Large intestine (tissue), 3 donors: ENCODE measurements at regions not wholly inside any gene's neighbourhood (a gene's known extent, or its start where the extent isn't known, plus 50 kb on each side); places are given as distances from the start of the nearest gene placed in this dataset.
"Not testable (repeated sequence)": the region's sequence is repeated elsewhere in the genome, so short reads cannot be mapped to it uniquely, and the experiment has no call there.

Experiments
- DNase-seq, 2 donors: peaks; one replicate each; pipeline versions ENCODE4 v3.0.0 to v3.0.0-alpha.2; 2013
- H3K27ac ChIP-seq: one replicate; pipeline ENCODE4 v1.5.1; 2013; ENCODE audit warnings: low read length
- H3K27me3 ChIP-seq: 2 replicates; pipeline ENCODE4 v1.6.1; 2013; ENCODE audit warnings: low read length; ENCODE audit not compliant: control insufficient read depth, insufficient read depth
- H3K36me3 ChIP-seq: 2 replicates; pipeline ENCODE4 v1.6.1; 2013; ENCODE audit warnings: low read length; ENCODE audit not compliant: control insufficient read depth, insufficient read depth
- H3K4me1 ChIP-seq: one replicate; pipeline ENCODE4 v1.6.1; 2013; ENCODE audit warnings: low read length; ENCODE audit not compliant: control insufficient read depth, insufficient read depth
- H3K4me3 ChIP-seq: one replicate; pipeline ENCODE4 v1.5.1; 2013; ENCODE audit warnings: low read length
- H3K9me3 ChIP-seq: one replicate; pipeline ENCODE4 v1.6.1; 2013; ENCODE audit warnings: mild to moderate bottlenecking, low read depth, low read length, moderate library complexity; ENCODE audit not compliant: control insufficient read depth
- WGBS: methylation state at CpG from one replicate; pipeline ENCODE4 v1.1.5; 2013; ENCODE audit warnings: low lambda C conversion rate; ENCODE audit not compliant: insufficient coverage; 5-methylcytosine and 5-hydroxymethylcytosine counted together

DNA sequence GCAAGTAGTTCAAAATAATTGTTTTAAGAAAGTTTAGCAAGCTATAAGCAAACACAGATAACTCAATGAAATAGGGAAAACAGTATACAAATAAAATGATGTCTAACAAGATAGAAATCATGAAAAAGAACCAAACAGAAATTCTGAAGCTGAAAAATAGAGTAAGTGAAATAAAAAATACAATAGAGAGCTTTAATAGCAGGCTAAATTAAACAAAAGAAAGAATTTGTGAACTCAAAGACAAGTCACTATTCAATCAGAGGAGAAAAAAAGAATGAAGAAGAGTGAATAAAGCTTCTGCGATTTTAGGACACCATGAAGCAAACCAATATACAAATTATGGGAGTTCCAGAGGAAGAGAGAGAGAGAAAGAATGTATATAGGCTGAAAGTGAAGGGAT is 576.8 kb downstream of the STK39 start:
- peaks cover 17% of the 10 kb centered on the region for H3K9me3 ChIP-seq
- H3K27me3 ChIP-seq: no peaks in the 10 kb centered on the region
- H3K27ac ChIP-seq: no peak overlapping the region
- no peak for DNase-seq
- WGBS: no CpG with 5 or more reads among the region's 1 CpG
- no peaks in the 10 kb centered on the region for H3K36me3 ChIP-seq
- no peaks in the 10 kb centered on the region for H3K4me1 ChIP-seq
- H3K4me3 ChIP-seq: no peak overlapping the region

DNA sequence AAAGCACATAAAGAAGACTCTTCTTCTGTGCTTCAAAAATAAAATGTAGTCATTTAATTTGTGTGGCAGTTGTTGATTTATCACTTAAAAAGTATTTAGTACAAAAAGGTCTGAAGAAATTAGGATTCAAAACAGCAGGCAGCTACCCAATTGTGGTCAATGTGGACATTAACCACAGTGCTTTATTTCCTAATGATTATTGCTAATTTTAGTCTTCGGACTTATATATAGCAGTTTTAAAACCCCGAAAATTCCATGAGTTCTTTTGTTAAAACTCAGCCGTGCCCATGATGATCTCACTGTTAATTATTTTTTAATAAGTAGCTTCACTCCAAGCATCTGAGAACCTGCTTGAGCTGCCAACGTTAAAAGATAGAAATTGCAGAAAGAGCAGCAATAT is 594.3 kb downstream of the STK39 start:
- no peaks in the 10 kb centered on the region for H3K4me1 ChIP-seq
- no peak overlapping the region for H3K4me3 ChIP-seq
- H3K27ac ChIP-seq: no peak overlapping the region
- H3K27me3 ChIP-seq: no peaks in the 10 kb centered on the region
- DNase-seq: no peak
- no peaks in the 10 kb centered on the region for H3K36me3 ChIP-seq
- 90% methylated on average over 2 of the region's 4 CpGs for WGBS
- H3K9me3 ChIP-seq: no peaks in the 10 kb centered on the region

DNA sequence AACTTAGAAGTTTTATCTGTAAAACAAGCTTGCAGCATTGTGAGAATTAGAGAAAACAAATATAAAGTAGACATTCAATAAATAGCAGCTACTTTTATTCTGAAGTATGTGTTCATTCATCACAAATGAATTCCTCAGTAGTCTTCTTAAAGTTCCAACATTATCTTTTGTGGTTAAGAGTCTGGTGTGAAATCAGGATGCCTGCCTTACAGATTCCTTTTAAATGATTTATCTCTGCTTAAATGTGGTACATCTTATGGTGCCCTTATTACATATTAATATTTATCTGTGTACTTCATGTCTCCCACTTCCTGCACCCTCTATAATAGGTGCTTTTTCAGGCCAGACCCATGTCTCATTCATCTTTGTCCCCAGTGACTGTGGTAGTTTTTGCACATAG is 595.0 kb downstream of the STK39 start:
- Histone ChIP-seq H3K4me1 (no peaks in the 10 kb centered on the region), H3K27ac (no peak overlapping the region), H3K4me3 (no peak overlapping the region), H3K27me3 (no peaks in the 10 kb centered on the region), H3K36me3 (no peaks in the 10 kb centered on the region), H3K9me3 (no peaks in the 10 kb centered on the region)
- DNase-seq: no peak

DNA sequence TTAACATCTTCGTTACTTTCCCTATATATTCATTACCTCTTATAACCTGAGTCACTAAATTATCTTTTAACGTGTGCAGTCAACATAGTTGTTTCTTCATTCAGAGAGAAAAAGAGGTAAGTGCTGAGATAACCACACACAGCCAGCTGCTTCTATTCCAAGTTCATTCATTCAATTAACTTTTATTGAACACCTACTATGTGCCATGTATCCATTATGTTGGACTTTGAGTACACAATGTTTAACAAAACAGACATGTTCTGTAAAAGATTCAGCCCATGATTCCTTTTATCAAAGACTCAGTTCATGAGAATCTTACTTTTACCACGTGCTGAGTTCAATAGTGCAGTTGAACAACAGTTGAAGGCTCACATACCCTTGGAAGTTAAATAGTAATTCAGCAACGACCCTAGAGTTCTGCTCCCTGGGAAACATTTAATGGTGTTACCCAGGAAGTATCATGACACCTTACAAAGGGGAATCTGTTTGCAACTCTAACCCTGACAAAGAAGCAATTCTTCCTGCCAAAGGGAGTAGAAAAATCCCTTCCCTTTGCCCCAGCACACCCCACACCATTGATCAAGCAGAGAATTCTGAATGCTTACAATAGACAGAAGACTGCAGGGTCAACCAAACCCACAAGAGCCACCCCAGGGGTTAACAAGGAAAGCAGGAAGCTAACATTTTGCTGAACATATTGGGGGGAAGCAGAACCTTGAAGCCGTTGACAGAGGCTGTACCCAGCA is 595.8 kb downstream of the STK39 start:
- Histone ChIP-seq H3K4me3 (no peak overlapping the region), H3K27me3 (no peaks in the 10 kb centered on the region), H3K36me3 (no peaks in the 10 kb centered on the region), H3K4me1 (no peaks in the 10 kb centered on the region), H3K27ac (no peak overlapping the region), H3K9me3 (no peaks in the 10 kb centered on the region)
- WGBS: 76% methylated on average over 3 of the region's 5 CpGs
- DNase-seq: no peak

DNA sequence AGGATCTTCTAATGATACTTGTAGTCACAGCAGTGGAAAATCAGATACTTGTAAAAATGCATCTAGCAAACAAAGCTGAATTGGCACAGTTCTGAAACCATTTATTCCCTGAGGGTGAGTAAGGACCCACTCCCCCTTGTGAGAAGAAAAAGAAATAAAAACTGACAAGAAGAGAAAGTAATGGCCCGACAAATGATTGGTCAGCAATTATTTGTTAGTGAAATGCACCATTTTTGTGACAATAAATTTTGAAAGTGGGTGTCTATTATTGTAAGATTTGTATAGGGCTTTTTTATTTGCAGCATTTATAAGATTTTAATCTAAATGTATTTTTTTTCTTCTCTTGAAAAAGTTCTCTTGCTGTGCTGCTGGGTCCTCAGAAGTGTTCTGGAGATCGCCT is 600.8 kb downstream of the STK39 start:
- no peaks in the 10 kb centered on the region for H3K9me3 ChIP-seq
- H3K27ac ChIP-seq: no peak overlapping the region
- no peak for DNase-seq
- no peaks in the 10 kb centered on the region for H3K27me3 ChIP-seq
- no peak overlapping the region for H3K4me3 ChIP-seq
- no peaks in the 10 kb centered on the region for H3K36me3 ChIP-seq
- H3K4me1 ChIP-seq: no peaks in the 10 kb centered on the region
- WGBS: 100% methylated on average over 1 of the region's 2 CpGs

DNA sequence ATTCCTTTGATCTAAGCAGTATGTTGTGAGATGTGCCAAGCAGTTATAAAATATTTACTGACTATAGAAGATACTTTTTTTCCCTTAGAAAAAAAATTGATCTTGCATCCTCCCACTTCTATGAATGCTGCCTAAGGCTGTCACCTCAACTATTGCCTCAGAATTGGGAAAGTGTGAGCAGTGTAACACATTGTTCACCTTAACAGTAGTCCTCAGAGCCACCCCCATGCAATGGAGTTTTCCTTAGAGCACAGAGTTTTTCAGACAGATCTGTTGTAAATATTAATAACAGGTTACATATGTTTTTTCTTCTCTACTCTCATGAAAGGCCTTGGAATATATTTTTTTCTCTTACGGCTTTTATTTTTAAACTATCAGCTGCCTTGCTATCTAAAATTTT is 607.3 kb downstream of the STK39 start:
- no peak overlapping the region for H3K27ac ChIP-seq
- DNase-seq: no peak
- WGBS: 100% methylated on average over 1 of the region's 1 CpG
- H3K9me3 ChIP-seq: no peaks in the 10 kb centered on the region
- H3K4me3 ChIP-seq: no peak overlapping the region
- no peaks in the 10 kb centered on the region for H3K36me3 ChIP-seq
- no peaks in the 10 kb centered on the region for H3K27me3 ChIP-seq
- no peaks in the 10 kb centered on the region for H3K4me1 ChIP-seq

DNA sequence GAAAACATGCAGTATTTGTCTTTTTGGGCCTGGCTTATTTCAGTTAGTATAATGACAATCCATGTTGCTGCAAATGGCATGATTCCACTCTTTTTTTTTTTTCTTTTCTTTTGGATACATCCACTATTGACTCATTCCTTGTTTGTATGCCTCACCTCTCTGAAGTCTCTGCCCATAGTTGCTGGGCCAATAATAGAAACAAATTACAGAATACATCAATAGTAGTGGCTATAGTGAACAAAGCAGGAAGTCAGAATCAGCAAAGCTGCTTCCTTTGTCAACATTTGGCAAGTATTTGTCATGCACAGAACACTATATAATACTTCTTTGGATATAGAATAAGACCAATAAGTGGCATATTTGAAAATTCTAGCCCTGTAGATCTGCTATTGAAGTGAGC is 609.7 kb downstream of the STK39 start:
- DNase-seq: no peak
- H3K4me3 ChIP-seq: no peak overlapping the region
- no peaks in the 10 kb centered on the region for H3K4me1 ChIP-seq
- H3K36me3 ChIP-seq: no peaks in the 10 kb centered on the region
- no peak overlapping the region for H3K27ac ChIP-seq
- no peaks in the 10 kb centered on the region for H3K27me3 ChIP-seq
- no peaks in the 10 kb centered on the region for H3K9me3 ChIP-seq

DNA sequence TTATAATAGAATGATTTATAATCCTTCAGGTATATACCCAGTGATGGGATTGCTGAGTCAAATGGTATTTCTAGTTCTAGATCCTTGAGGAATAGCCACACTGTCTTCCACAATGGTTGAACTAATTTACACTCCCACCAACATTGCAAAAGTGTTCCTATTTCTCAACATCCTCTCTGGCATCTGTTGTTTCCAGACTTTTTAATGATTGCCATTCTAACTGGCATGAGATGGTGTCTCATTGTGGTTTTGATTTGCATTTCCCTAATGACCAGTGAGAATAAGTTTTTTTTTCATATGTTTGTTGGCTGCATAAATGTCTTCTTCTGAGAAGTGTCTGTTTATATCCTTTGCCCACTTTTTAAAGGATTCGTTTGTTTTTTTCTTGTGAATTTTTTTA is 615.1 kb downstream of the STK39 start:
- H3K4me1 ChIP-seq, H3K9me3 ChIP-seq, DNase-seq, H3K27ac ChIP-seq, H3K4me3 ChIP-seq, H3K36me3 ChIP-seq, H3K27me3 ChIP-seq: not testable (repeated sequence)
- WGBS: 100% methylated on average over 1 of the region's 1 CpG

DNA sequence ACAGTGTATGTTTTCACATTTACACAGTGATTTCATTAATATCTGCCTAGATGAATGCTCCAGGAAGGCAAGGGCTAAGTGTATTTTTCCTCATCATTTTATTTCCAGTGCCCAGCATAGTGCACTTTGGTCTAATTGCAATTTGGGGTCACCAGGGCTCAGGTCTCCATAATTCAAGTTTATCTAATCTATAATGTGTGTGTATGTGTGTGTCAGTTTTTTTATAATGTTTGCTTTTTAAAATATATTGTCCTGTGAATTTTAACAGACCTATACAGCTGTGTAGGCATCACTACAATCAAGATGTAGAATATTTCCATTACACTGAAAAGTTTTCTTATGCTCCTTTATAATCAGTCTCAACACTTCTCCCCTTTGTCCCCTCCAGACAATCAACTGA is 620.4 kb downstream of the STK39 start:
- Histone ChIP-seq H3K27ac (no peak overlapping the region), H3K27me3 (no peaks in the 10 kb centered on the region), H3K36me3 (no peaks in the 10 kb centered on the region), H3K4me3 (no peak overlapping the region), H3K9me3 (no peaks in the 10 kb centered on the region), H3K4me1 (no peaks in the 10 kb centered on the region)
- no peak for DNase-seq

DNA sequence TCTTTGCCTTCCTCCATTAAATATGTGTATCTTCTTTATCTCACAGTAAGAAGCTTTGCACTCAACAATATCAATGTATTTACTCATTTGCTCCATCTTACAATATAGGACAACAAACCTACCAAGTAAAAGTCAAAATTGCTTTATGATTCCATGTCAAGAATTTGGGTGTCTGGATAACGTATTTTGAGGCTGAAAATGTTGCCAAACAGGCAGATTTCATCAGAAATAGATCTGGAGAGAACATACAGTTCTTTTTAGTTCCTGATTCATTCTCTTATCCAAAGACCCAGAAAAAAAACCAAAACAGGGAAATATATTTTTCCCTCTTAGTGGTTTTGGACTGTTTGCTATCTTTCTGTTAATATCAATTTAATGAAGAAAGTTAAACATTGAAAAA is 621.1 kb downstream of the STK39 start:
- Histone ChIP-seq H3K27me3 (no peaks in the 10 kb centered on the region), H3K9me3 (no peaks in the 10 kb centered on the region), H3K27ac (no peak overlapping the region), H3K36me3 (no peaks in the 10 kb centered on the region), H3K4me1 (no peaks in the 10 kb centered on the region), H3K4me3 (no peak overlapping the region)
- no CpG with 5 or more reads among the region's 1 CpG for WGBS
- DNase-seq: no peak

DNA sequence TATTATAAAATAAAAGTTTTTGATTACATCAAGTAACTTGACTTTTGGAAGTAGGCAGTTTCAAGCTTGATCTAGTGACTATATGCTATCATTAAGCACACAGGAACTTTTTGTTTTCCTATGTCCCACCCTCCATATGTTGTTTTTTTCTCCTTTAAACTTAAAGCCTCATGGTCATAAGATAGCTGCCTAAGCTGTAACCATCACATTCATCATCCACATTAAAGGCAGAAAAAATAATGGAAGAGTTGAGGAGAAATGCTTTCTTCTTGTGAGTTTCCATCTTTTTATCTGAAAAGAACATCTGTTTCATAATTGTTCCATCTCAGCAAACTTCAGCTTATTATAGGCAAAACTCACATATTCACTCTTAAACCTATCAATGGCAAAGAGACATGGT is 630.4 kb downstream of the STK39 start:
- DNase-seq: no peak
- Histone ChIP-seq H3K27ac (no peak overlapping the region), H3K36me3 (no peaks in the 10 kb centered on the region), H3K27me3 (no peaks in the 10 kb centered on the region), H3K4me3 (no peak overlapping the region), H3K9me3 (no peaks in the 10 kb centered on the region), H3K4me1 (no peaks in the 10 kb centered on the region)
